ENCODE measurements at regions not wholly inside any gene's neighbourhood (a gene's known extent, or its start where the extent isn't known, plus 50 kb on each side); places are given as distances from the start of the nearest gene placed in this dataset.

- CTCF ChIA-PET = no interaction called here
- DNase-seq (ENCODE audit: low read depth, low spot score) = no peak
- POLR2A ChIA-PET = no interaction called here
- H3K36me3 ChIP-seq (ENCODE audit: control insufficient read depth in 1 of 2, insufficient read depth in 2 of 2, low read length in 2 of 2) = peaks cover 0 to 3% of the 10 kb centered on the region in 2 experiments; a peak in 1 of 4 replicates
- no peak overlapping the region for H3K4me2 ChIP-seq (ENCODE audit: low read length)
- no peaks in the 10 kb centered on the region for H4K20me1 ChIP-seq (ENCODE audit: insufficient read depth)
- H3K9ac ChIP-seq (ENCODE audit: low read length) = no peak overlapping the region
- intact Hi-C loops (cut with micrococcal nuclease) = no loop called here
- no peaks in the 10 kb centered on the region for H3K9me2 ChIP-seq (ENCODE audit: insufficient read depth)
- no peaks in the 10 kb centered on the region for H3K4me1 ChIP-seq (ENCODE audit: control insufficient read depth in 1 of 2, insufficient read depth in 2 of 2, low read length in 2 of 2)
- no peak overlapping the region for H3K27ac ChIP-seq (ENCODE audit: low read depth, low read length)
- no TSS peak for BruUV-seq (replicated peaks)
- TF ChIP-seq CBX3 (IDR thresholded peaks at IDR 0.05; ENCODE audit: low read depth) = peak; percentile 96
- no peak for TF ChIP-seq JUND (IDR thresholded peaks at IDR 0.05)
- H2AFZ ChIP-seq (ENCODE audit: low read depth, low read length, poor library complexity, severe bottlenecking) = no peak overlapping the region
- RAD21 ChIA-PET (ENCODE audit: low non-redundant PET in 1 of 2, low total read pairs in 2 of 2, uncharacterized antibody in 2 of 2, unreplicated experiment in 2 of 2) = no interaction called here
- H3K27me3 ChIP-seq (ENCODE audit: insufficient read depth, low read length) = no peaks in the 10 kb centered on the region
- no peak for ATAC-seq
- H3K79me2 ChIP-seq (ENCODE audit: insufficient read depth, low read length) = no peaks in the 10 kb centered on the region
- H3K9me3 ChIP-seq (ENCODE audit: control insufficient read depth in 1 of 2, insufficient read depth in 1 of 2, low read depth in 1 of 2, low read length in 2 of 2) = peaks cover 14% of the 10 kb centered on the region in 2 experiments; a peak in 2 of 4 replicates
- no peak overlapping the region for H3K4me3 ChIP-seq (replicated peaks in 1 of 2; ENCODE audit: low read depth in 1 of 2, low read length in 2 of 2)
Measured at GRCh38 chr18:70442933-70443332, 154.1 kb downstream of the SOCS6 start.

DNA sequence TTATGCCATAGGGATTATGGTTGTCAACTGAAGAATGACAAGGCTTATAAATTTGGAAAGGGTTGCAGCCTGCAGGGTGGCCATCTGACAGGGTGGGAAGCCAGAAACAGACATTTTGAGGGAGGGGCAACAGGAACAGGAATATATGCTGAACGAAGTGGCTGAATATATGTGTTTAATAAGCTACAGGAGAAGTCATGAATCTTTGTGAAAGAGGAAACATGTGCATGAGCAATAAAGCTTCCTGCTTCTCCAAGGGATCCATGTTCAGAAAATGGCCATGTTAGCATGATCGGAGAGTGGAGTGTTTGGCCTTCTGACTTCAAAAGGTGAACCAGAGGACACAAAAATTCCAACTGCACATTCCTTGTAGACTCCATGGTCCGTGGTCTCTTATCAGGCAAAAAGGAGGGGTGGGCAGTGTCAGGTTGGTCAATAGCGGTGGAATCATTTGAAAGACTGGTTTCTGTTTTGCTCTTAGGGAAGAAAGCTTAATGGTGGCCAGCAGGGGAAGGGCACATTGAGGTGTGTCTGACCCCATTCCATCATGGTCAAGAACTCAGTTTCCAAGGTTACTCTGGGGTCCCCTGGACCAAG lies 144.1 kb downstream of the SOCS6 start:
- intact Hi-C loops (cut with micrococcal nuclease) = loop anchor here (5.0 kb wide), 1 partner anchor 251 kb away; no protein-coding TSS in a partner anchor
- TF ChIP-seq POLR2AphosphoS5 (IDR thresholded peaks at IDR 0.05; ENCODE audit: low read depth, low read length) (no peak), SP1 (IDR thresholded peaks at IDR 0.05; ENCODE audit: low read depth) (no peak), YY1 (IDR thresholded peaks at IDR 0.05; ENCODE audit: extremely low read depth, insufficient replicate concordance, low read depth, low read length) (no peak), JUND (IDR thresholded peaks at IDR 0.05) (no peak), POLR2A (IDR thresholded peaks at IDR 0.05; ENCODE audit: borderline replicate concordance, extremely low read depth, insufficient read depth, insufficient read length) (no peak), SRF (IDR thresholded peaks at IDR 0.05; ENCODE audit: low read depth) (no peak), ZNF274 (IDR thresholded peaks at IDR 0.05; ENCODE audit: low read depth, low read length) (no peak), EGR1 (IDR thresholded peaks at IDR 0.05; ENCODE audit: low read depth) (no peak), CEBPB (IDR thresholded peaks at IDR 0.05; ENCODE audit: low read depth) (no peak), SIN3A (IDR thresholded peaks at IDR 0.05; ENCODE audit: low read depth) (no peak), ZFX (IDR thresholded peaks at IDR 0.05) (no peak), FOSL1 (IDR thresholded peaks at IDR 0.05; ENCODE audit: low read depth) (no peak), RAD21 (IDR thresholded peaks at IDR 0.05; ENCODE audit: low read depth) (no peak), ELF1 (IDR thresholded peaks at IDR 0.05; ENCODE audit: borderline replicate concordance, low read depth) (no peak), EZH2phosphoT487 (IDR thresholded peaks at IDR 0.05; ENCODE audit: borderline replicate concordance) (no peak), REST (IDR thresholded peaks at IDR 0.05; ENCODE audit: low read depth) (no peak)
- TF ChIP-seq, protein P1, sequence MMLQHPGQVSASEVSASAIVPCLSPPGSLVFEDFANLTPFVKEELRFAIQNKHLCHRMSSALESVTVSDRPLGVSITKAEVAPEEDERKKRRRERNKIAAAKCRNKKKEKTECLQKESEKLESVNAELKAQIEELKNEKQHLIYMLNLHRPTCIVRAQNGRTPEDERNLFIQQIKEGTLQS (IDR thresholded peaks at IDR 0.05) = no peak
- peak overlapping the region; percentile 50 for H2AFZ ChIP-seq (ENCODE audit: low read depth, low read length, poor library complexity, severe bottlenecking)
- no peaks in the 10 kb centered on the region for H3K79me2 ChIP-seq (ENCODE audit: insufficient read depth, low read length)
- ChIA-PET CTCF (interaction anchor here (0.9 to 2.5 kb wide), 9 partner anchors 9 to 313 kb away, joined by 4 to 64 read pairs (median 7); no protein-coding TSS in a partner anchor), POLR2A (interaction anchor here (1.0 to 2.3 kb wide), 5 partner anchors 12 to 75 kb away, joined by 3 to 9 read pairs (median 5); no protein-coding TSS in a partner anchor), RAD21 (ENCODE audit: low non-redundant PET in 1 of 2, low total read pairs in 2 of 2, uncharacterized antibody in 2 of 2, unreplicated experiment in 2 of 2) (interaction anchor here (1.1 to 2.5 kb wide), 3 partner anchors 140 to 237 kb away, joined by 3 to 12 read pairs (median 8); no protein-coding TSS in a partner anchor)
- peaks cover 24 to 37% of the 10 kb centered on the region in 2 experiments for H3K4me1 ChIP-seq (ENCODE audit: control insufficient read depth in 1 of 2, insufficient read depth in 2 of 2, low read length in 2 of 2)
- H3K27me3 ChIP-seq (ENCODE audit: insufficient read depth, low read length) = no peaks in the 10 kb centered on the region
- DNase-seq (ENCODE audit: low read depth, low spot score) (no peak), ATAC-seq (no peak)
- H3K4me2 ChIP-seq (ENCODE audit: low read length) = no peak overlapping the region
- no peaks in the 10 kb centered on the region for H3K9me2 ChIP-seq (ENCODE audit: insufficient read depth)
- H3K9ac ChIP-seq (ENCODE audit: low read length) = no peak overlapping the region
- BruUV-seq (replicated peaks) = no TSS peak
- H4K20me1 ChIP-seq (ENCODE audit: insufficient read depth) = no peaks in the 10 kb centered on the region
- H3K36me3 ChIP-seq (ENCODE audit: control insufficient read depth in 1 of 2, insufficient read depth in 2 of 2, low read length in 2 of 2) = no peaks in the 10 kb centered on the region
- no peaks in the 10 kb centered on the region for H3K9me3 ChIP-seq (ENCODE audit: control insufficient read depth in 1 of 2, insufficient read depth in 1 of 2, low read depth in 1 of 2, low read length in 2 of 2)
- no peak overlapping the region for H3K4me3 ChIP-seq (replicated peaks in 1 of 2; ENCODE audit: low read depth in 1 of 2, low read length in 2 of 2)
- peak overlapping the region; percentile 35 for H3K27ac ChIP-seq (ENCODE audit: low read depth, low read length)

All from HCT116 (cell line).